WERI-Rb-1 (cell line): ENCODE measurements at regions not wholly inside any gene's neighbourhood (a gene's known extent, or its start where the extent isn't known, plus 50 kb on each side); places are given as distances from the start of the nearest gene placed in this dataset.

ENCODE experiments used
- DNase-seq: peaks from one replicate; pipeline ENCODE4 v3.0.0-alpha.2; 2020
- H3K27ac ChIP-seq: fragments of 250-450 bp; sonication (Bioruptor Pico); 2 replicates; pipeline ENCODE4 v1.5.1; 2020; ENCODE audit warnings: mild to moderate bottlenecking, moderate library complexity
- H3K27me3 ChIP-seq: fragments of 250-450 bp; sonication (Bioruptor Pico); 2 replicates; pipeline ENCODE4 v1.5.1; 2021; ENCODE audit warnings: mild to moderate bottlenecking, low read depth, moderate library complexity; ENCODE audit not compliant: insufficient read depth, severe bottlenecking
- H3K36me3 ChIP-seq: fragments of 250-450 bp; sonication (Bioruptor Pico); 2 replicates; pipeline ENCODE4 v1.5.1; 2020; ENCODE audit warnings: mild to moderate bottlenecking, moderate library complexity
- H3K4me3 ChIP-seq: 2 replicates; pipeline ENCODE4 v1.5.1; 2011; ENCODE audit warnings: low read depth, mild to moderate bottlenecking, control low read depth, low read length
- H3K9me3 ChIP-seq: fragments of 250-450 bp; sonication (Bioruptor Pico); 2 replicates; pipeline ENCODE4 v1.5.1; 2021; ENCODE audit warnings: mild to moderate bottlenecking, moderate library complexity; ENCODE audit not compliant: severe bottlenecking
- TF ChIP-seq, protein P1 (sequence below): IDR thresholded peaks from 2 replicates; pipeline ENCODE4 v1.5.1; 2011; ENCODE audit warnings: low read depth, mild to moderate bottlenecking, control low read depth, inconsistent platforms, low read length

DNA sequence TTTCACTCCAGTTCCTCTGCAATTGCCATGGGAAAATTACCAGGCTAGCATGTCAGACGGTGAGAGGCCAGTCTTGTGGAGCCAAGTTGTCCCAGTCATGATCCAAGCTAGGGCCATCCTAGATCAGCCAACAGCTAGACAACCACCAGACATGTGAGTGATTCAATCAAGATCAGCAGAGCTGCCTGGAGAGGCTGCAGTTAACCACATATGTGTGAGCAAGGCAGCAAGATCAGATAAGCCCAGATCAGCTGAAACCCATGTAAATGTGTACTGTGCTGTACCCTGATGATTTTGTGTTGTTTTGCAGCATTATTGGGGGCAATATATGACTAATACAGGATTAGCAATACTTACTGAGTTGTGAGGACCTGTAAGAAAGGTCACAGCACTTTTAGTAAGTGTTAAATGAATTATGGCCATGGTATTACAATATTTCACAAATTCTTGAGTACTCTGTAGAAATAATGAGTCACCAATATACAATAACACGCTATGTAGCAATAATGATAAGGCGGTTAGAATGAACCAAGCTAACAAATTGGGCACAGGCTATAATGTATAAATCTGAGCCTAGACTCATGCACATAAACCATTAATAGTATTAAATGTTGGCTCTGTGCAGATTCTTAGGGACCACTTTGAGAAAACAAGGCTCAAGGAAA is 91.4 kb downstream of the SUDS3 start:
- DNase-seq, result no peak
- peaks cover 2% of the 10 kb centered on the region for H3K9me3 ChIP-seq
- no peaks in the 10 kb centered on the region for H3K36me3 ChIP-seq
- H3K4me3 ChIP-seq, result no peak overlapping the region
- no peaks in the 10 kb centered on the region for H3K27me3 ChIP-seq
- H3K27ac ChIP-seq, result no peak overlapping the region
- TF ChIP-seq, protein P1, sequence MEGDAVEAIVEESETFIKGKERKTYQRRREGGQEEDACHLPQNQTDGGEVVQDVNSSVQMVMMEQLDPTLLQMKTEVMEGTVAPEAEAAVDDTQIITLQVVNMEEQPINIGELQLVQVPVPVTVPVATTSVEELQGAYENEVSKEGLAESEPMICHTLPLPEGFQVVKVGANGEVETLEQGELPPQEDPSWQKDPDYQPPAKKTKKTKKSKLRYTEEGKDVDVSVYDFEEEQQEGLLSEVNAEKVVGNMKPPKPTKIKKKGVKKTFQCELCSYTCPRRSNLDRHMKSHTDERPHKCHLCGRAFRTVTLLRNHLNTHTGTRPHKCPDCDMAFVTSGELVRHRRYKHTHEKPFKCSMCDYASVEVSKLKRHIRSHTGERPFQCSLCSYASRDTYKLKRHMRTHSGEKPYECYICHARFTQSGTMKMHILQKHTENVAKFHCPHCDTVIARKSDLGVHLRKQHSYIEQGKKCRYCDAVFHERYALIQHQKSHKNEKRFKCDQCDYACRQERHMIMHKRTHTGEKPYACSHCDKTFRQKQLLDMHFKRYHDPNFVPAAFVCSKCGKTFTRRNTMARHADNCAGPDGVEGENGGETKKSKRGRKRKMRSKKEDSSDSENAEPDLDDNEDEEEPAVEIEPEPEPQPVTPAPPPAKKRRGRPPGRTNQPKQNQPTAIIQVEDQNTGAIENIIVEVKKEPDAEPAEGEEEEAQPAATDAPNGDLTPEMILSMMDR, result no peak

DNA sequence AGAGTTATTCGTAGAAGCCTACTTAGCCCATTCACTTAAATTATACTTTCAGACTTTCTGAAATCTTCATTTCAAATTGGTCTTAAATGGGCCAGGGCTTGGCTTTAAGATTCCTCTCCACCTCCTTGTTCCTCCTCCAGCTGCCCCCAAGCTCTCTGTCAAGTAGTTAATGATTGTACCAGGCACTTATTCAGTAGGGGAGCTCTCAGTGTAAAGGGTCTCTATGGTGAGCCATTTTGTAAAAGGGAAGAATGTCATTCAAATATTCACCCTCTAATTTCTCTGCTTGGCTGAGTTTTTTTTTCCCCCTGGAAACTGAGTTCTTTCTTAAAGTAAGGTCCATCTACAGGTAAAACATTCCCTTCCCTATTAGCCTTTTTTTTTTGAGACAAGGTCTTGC is 96.6 kb downstream of the SUDS3 start:
- H3K36me3 ChIP-seq, result no peaks in the 10 kb centered on the region
- TF ChIP-seq, protein P1, result no peak
- no peak for DNase-seq
- H3K27me3 ChIP-seq, result no peaks in the 10 kb centered on the region
- H3K4me3 ChIP-seq, result no peak overlapping the region
- H3K9me3 ChIP-seq, result peaks cover 2% of the 10 kb centered on the region
- H3K27ac ChIP-seq, result no peak overlapping the region

DNA sequence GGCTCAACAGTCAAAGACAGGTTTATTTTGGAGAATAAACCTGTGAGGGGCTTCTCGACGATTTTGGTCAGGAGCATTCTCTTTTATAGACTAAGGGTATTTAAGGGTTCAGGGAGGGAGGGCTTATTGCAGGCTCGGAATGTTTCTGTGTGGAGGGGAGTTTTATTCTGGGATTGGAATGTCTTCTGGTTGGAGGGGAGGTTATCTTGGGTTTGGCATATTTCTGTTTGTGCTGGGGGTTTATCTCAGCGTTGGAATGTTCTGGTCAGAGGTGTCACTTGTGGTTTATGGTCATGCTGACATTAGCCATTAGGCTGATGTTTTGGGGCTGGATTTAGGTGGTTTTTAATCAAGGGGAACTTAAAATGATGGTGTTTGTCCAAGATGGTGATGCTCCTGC is 103.9 kb downstream of the SUDS3 start:
- no peak for DNase-seq
- TF ChIP-seq, protein P1, result no peak
- H3K9me3 ChIP-seq, result no peaks in the 10 kb centered on the region
- H3K27ac ChIP-seq, result no peak overlapping the region
- H3K4me3 ChIP-seq, result no peak overlapping the region
- no peaks in the 10 kb centered on the region for H3K36me3 ChIP-seq
- H3K27me3 ChIP-seq, result no peaks in the 10 kb centered on the region

DNA sequence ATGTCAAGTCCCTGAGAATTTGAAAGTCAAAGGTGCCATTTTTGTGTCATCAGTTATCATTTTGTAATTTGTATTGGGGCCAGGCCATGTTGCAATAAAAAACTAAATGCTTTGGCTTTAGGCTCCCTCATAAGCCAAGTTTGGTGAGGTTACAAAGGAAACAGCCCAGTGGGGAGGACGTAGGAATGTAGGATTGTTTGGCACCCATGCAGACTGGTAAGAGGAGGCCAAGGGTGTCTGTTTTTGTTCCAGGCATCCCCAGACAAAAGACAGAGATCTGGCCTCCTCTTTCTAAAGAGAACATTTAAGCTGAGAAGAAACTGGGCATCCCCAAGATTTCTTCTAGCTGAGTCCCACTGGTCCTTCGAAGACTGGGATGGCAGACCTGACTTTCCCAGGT is 111.7 kb downstream of the SUDS3 start:
- H3K9me3 ChIP-seq, result peaks cover 6% of the 10 kb centered on the region
- TF ChIP-seq, protein P1, result no peak
- no peaks in the 10 kb centered on the region for H3K36me3 ChIP-seq
- no peak for DNase-seq
- H3K27ac ChIP-seq, result no peak overlapping the region
- peaks cover 3% of the 10 kb centered on the region for H3K27me3 ChIP-seq
- H3K4me3 ChIP-seq, result no peak overlapping the region

DNA sequence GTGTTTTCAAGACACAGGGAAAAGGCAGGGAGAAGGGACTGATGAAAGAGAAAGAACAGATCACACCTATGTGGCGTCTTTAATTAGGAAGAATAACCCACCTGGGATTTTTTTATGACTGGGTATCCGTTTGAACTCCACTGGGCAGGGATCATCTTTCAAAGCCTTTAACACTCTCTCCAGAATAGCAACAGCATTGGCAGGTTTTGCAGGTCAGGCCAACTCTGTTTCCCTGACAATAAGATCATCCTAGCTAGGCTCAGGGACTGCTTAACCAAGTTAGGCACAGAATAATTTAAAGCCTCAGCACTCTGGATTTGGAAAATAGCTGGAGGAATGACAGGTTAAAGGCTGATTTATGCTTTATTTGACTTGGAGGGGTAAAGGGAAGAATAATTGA is 117.6 kb downstream of the SUDS3 start:
- no peak for DNase-seq
- H3K27me3 ChIP-seq, result no peaks in the 10 kb centered on the region
- TF ChIP-seq, protein P1, result no peak
- H3K9me3 ChIP-seq, result no peaks in the 10 kb centered on the region
- no peak overlapping the region for H3K27ac ChIP-seq
- H3K36me3 ChIP-seq, result no peaks in the 10 kb centered on the region
- H3K4me3 ChIP-seq, result no peak overlapping the region

DNA sequence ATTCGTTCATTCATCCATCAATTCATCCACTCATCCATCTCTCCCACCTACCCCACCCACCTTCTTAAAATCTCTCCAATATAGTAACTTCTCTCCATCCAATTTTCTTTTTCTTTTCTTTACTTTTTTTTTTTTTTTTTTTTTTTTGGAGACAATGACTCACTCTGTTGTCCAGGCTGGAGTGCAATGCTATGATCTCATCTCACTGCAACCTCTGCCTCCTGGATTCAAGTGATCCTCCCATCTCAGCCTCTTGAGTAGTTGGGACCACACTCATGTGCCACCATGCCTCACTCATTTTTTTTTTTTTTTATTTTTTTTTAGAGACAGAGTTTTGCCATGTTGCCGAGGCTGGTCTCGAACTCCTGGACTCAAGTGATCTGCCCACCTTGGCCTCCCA is 118.4 kb downstream of the SUDS3 start:
- TF ChIP-seq, protein P1, result no peak

More for the DNA sequence above, 118.4 kb downstream of the SUDS3 start:
- Histone ChIP-seq H3K4me3 (no peak overlapping the region), H3K9me3 (no peaks in the 10 kb centered on the region), H3K27me3 (no peaks in the 10 kb centered on the region), H3K27ac (no peak overlapping the region), H3K36me3 (no peaks in the 10 kb centered on the region)
- DNase-seq, result no peak
